ENCODE measurements at regions not wholly inside any gene's neighbourhood (a gene's known extent, or its start where the extent isn't known, plus 50 kb on each side); places are given as distances from the start of the nearest gene placed in this dataset.

GRCh38 chr3:159832024-159832423 is 156.6 kb upstream of the IL12A start:
- DNase-seq = no peak

- no peak for DNase-seq
These were observed 153.5 kb upstream of the IL12A start for GRCh38 chr3:159835126-159835525.

- no peak for DNase-seq
These were observed 150.9 kb upstream of the IL12A start for GRCh38 chr3:159837725-159838124.

GRCh38 chr3:159838938-159839337 is 149.7 kb upstream of the IL12A start:
- DNase-seq = no peak

- no peak for DNase-seq
These were observed 148.9 kb upstream of the IL12A start, which contains the start of gene SCHIP1 for GRCh38 chr3:159839561-159840379. TSS of gene SCHIP1 (plus strand) at chr3:159839861.

- DNase-seq = no peak
These were observed 147.8 kb upstream of the IL12A start for GRCh38 chr3:159840703-159841299.

GRCh38 chr3:159841766-159842165 is 146.9 kb upstream of the IL12A start:
- no peak for DNase-seq

- no peak for DNase-seq
These were observed 144.6 kb upstream of the IL12A start for GRCh38 chr3:159843840-159844730.

- DNase-seq = no peak
These were observed 143.8 kb upstream of the IL12A start for GRCh38 chr3:159844801-159845261.

GRCh38 chr3:159845737-159846136 is 142.9 kb upstream of the IL12A start:
- DNase-seq = no peak

- no peak for DNase-seq
These were observed 142.4 kb upstream of the IL12A start for GRCh38 chr3:159846255-159846654.

GRCh38 chr3:159848348-159849118 is 140.1 kb upstream of the IL12A start:
- no peak for DNase-seq

GRCh38 chr3:159850481-159850880 is 138.2 kb upstream of the IL12A start:
- DNase-seq = no peak

- DNase-seq = no peak
These were observed 136.4 kb upstream of the IL12A start for GRCh38 chr3:159852266-159852665.

- DNase-seq = no peak
These were observed 135.7 kb upstream of the IL12A start for GRCh38 chr3:159852821-159853505.

- no peak for DNase-seq
These were observed 135.2 kb upstream of the IL12A start for GRCh38 chr3:159853506-159853864.

- DNase-seq = no peak
These were observed 134.0 kb upstream of the IL12A start for GRCh38 chr3:159854500-159855124.

GRCh38 chr3:159855599-159856346 is 132.9 kb upstream of the IL12A start:
- DNase-seq = no peak

- no peak for DNase-seq
These were observed 132.0 kb upstream of the IL12A start for GRCh38 chr3:159856590-159857104.

- no peak for DNase-seq
These were observed 130.8 kb upstream of the IL12A start for GRCh38 chr3:159857840-159858239.

- no peak for DNase-seq
These were observed 130.0 kb upstream of the IL12A start for GRCh38 chr3:159858650-159859049.
